NCI-H748 (cell line): ENCODE measurements at regions not wholly inside any gene's neighbourhood (a gene's known extent, or its start where the extent isn't known, plus 50 kb on each side); places are given as distances from the start of the nearest gene placed in this dataset.
A peak's percentile ranks its signal among the peaks of the same experiment; 100 is the strongest.

Experiments
- DNase-seq: peaks from one replicate; lab custom pipeline; 2025; ENCODE audit not compliant: unreplicated experiment; lab: John Stamatoyannopoulos, UW

DNA sequence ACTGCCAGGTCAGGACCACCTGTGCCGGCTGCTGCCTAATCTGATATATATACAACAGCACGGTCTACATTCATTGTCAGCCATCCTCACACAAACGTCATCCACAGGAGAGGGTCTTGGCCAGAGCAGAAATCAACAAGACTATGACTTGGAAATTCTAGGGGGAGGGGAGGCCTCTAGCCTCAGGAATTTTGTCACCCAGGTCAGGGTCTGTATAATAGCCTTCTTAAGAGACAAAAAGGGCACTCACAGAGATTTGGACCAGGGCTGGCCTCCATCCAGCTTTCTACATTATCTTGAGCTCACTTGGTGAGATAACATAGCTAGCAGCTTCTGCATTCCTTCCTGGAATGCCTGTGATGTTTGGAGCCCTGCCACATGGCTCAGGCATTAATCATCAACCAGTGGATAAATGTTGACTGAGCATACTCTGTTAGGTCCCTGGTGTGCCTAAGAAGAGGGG lies 50.4 kb upstream of the CTIF start:
- DNase-seq: no peak

DNA sequence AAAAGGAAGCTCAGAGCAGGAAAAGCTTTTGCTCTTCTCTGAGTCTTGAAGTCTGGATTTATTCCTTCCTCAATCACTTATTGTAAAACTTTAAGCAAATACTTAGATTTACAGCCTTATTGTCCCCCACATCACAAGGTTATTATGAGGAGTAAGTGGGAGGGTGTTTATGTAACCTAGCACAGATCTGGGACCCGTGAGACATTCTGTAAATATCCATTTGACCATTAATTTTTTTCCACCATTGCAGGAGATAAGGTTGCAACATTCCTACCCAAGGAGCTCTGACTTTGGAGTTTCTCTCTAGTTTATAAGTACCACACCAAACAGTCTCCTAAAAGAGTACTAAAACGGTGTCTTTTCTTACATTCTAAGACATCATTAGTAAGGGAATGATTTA lies 52.1 kb upstream of the CTIF start:
- DNase-seq: no peak

DNA sequence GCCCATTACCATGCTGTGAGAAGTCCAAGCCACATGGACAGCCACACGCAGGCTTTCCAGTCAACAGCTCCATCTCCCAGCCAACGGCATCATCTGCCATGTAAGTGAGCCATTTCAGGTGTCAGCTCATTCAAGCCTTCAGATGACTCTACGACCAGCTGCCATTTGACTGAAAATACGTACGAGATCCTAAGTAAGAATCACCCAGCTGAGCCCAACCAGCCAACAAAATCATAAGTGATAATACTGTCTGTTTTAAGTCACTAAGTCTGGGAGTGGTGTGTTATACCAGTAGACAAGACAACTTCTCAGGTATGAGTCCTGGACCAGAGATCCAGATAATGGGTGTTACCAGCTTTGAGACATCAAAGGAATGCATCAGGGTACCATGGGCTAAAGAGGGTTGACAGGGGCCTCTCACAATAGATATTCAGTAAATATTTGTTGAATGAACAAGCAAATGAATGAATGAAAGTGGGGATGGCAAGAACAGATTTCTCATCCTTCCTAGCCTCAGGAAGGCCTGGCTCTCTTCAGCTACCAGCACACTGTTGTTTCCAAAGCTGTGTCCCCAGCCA lies 52.9 kb upstream of the CTIF start:
- no peak for DNase-seq

DNA sequence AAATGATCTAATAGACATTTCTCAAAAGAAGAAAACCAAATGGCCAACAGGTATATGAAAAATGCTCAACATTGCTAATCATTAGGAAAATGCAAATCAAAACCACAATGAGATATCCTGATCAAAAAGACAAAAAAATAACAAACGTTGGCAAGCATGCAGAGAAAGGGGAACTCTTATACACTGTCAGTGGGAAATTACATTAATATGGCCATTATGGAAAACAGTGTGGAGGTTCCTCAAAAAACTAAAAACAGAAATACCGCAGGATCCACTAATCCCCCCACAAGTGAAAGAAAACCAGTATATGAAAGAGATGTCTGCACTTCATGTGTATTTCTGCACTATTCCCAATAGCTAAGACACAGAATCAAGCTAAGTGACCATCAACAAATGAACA lies 57.7 kb upstream of the CTIF start:
- DNase-seq: no peak

DNA sequence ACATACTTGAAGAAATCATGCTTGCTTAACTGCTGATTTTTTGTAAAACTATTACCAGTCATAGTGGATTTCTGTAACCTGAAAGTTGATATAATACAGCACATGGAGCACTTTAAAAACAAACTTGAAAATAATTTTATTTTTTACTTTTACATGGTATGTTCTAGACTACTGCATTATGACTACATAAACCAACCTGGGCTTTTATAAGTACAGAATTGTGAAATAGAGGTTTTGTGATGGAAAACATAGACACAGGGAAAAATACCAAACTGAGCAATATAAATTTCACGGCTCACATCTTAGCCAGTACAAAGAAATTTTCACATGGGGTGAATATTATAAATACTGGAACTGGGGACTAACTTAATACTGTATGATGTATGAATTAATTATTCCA lies 59.3 kb upstream of the CTIF start:
- no peak for DNase-seq

DNA sequence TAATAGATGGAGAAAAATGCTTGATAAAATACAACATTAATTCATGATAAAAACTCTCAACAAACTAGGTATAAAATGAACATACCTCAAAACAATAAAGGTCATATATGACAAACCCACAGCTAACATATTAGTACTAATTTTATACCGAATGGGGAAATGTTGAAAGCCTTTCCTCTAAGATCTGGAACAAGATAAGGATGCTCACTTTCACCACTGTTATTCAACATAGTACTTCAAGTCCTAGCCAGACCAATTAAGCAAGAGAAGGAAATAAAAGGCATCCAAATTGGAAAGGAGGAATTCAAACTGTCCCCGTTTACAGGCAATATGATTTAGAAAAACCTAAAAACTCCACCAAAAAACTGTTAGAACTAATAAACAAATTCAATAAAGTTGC lies 61.5 kb upstream of the CTIF start:
- DNase-seq: no peak

DNA sequence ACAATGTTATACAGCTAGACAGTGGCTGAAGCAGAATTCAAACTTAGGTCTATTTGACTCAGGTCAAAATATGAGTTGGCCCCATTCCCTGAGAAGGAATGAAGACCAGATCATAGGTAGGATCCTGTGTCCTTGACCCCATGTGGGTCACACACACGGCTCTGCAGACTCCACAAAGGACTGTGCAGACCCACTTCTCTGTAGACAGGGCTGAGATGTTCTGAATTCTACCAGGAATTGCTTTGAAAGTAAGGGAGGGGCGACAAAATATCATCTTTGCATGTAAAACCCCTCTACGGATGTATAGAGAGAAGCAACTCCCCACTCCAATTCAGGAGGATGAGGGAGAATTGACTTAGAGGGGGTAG lies 62.3 kb upstream of the CTIF start:
- no peak for DNase-seq

DNA sequence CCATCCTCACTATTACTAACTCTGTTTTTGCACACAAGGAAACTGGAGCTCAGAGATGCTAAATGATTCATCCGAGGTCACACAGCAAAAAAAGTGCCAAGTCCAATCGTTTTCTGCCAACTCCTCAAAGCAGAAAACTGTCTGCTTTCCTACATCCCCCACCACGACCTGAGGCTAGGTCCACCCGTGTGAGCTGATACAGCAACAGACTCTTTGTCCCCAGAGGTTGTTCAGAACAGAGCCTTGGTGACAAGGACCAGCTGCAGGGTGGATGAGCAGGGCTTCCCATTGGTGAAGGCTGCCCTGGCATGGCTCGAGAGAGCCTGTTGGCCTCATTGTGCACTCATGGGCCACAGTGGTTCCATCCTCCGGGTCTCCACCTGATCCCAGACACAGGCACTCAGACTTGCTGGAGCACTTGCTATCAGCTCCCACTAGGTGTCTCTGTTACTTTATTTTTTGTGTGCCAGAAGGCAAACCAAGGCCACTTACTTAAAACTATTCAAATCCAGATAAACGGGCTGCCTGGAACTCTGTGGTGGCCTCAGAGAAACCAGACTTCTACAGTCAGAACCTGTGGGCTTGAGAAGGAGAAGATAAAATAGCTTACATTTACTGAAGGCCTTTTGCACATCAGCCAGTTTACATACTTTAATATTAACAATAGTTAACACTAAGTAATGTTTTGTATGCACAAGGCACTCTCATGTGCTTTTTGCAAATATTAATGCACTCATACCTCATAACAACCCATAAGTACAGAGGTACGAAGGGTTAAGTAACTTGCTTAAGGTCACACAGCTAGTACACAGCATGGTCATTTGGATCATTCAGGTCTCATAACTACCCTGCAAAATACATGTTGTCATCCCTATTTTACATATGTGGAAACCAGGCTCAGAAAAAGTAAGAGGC lies 62.9 kb upstream of the CTIF start:
- peak; percentile 74 for DNase-seq

DNA sequence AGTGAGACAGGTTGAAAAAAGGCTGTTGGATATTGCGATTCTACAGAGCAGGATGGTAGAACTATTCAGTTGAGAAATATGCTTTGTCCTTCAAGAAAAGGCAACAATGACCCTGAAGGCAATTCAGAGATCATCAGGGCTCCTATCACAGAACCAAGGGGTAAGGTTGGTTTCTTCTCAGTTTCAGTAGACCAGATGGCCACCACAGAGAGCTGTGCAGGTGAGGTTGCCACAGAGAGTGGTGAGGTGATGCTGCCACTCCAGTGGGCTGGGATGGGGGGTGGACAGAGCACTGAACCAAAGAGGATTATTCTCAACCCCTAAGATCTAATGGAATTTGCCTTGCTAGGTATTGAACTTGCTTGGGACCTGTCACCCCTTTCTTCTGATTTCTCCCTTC lies 64.6 kb upstream of the ZBTB7C start:
- DNase-seq: no peak

DNA sequence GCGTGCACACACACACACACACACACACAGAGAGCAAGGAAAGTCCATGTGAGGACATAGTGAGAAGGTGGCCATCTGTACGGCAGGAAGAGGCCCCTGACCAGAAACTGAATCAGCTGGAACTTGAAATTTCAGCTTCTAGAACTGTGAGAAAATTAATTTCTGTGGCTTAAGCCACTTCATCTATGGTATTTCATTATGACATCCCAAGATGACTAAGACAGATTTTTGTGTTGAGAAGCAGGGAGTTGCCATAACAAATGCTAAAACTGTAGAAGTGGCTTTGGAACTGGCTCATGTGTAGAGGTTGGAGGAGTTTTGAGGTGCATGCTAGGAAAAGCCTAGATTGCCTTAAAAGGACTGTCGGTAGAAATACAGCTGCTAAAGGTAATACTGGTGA lies 63.4 kb upstream of the ZBTB7C start:
- DNase-seq: no peak

DNA sequence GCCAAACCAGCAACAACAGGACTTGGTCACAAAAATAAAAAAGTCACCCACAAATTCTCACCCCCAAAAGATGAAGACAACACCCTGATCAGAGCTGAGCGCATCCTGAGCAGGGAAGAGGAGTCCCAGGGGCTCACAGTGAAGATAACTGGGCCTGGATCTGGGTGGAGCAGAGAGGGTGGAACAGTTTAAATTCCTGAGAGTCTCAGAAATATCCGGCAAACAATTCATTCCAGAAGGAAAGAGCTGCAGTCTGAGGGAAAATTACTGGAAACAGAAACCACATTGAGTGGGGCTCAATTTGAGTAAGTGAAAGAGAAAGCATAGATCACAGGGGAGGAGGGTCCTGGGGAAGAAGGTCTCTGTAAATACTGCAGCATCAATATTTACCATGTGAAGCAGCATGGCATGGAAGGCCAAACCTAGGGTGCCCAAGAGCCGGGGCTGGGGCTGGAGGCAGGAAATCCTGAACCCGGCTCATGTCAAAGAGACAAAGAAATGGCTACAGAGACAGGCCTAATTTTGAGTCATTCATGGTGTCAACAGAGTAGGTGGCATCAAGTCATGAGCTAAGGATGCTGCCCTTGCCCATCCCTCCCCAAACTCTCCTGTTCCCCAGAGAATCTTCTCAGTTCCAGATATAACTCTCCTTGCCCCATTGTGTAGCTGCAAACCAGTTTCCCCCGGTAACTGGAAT lies 61.4 kb upstream of the ZBTB7C start:
- DNase-seq: no peak

DNA sequence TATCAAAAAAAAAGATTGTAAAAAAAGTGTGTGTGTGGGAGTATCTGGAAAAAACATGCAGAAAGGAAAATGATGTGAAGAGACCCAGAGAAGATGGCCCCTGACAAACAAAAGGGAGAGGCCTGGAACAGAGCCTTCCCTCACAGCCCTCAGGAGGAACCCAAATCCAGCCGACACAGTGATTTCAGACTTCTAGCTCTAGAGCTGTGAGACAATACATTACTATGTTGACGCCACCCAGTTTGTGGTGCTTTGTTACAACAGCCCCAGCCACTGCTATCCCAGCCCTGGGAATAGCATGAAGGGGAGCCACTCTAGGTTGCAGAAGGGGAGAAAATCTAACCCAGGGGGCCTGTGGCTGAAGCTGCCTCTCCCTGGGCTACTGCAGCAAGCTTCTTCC lies 59.0 kb upstream of the ZBTB7C start:
- no peak for DNase-seq

DNA sequence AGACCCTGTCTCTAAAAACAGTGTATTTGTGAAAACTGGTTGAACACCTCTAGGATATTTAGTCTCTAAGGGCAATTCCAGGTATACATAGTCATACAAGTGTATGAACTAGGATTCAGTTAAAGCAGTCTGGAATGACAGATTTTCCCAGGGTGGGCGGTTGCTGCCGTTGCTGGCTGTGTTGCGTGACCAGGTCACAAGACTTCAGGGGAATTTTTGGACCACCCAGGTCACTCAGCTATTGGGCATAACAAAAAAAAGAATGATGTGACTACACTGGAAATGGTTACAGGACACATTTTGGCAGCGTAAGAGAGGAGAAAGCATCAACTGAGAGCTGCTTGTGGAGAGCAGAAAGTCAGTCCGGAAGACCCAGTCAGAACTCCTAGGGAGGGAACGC lies 58.0 kb upstream of the ZBTB7C start:
- no peak for DNase-seq

DNA sequence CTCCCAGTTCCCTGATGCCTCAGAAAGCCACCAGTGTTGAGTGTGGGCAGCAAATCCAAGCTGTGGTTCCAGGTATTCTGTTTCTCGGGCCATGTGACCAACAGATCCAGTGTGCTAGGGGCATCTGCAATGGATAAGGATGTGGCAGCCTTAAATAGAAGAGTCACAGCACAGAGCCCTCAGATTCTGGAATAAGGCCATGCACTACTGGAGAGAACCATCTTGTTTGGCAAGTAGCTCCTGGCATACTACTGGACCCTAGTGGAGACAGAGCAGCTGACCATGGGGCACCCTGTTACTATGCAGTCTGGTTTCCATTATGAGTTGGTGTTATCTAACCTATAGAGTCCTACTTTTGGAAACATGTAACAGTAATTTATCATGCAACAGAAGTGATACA lies 53.3 kb upstream of the ZBTB7C start:
- DNase-seq: no peak

DNA sequence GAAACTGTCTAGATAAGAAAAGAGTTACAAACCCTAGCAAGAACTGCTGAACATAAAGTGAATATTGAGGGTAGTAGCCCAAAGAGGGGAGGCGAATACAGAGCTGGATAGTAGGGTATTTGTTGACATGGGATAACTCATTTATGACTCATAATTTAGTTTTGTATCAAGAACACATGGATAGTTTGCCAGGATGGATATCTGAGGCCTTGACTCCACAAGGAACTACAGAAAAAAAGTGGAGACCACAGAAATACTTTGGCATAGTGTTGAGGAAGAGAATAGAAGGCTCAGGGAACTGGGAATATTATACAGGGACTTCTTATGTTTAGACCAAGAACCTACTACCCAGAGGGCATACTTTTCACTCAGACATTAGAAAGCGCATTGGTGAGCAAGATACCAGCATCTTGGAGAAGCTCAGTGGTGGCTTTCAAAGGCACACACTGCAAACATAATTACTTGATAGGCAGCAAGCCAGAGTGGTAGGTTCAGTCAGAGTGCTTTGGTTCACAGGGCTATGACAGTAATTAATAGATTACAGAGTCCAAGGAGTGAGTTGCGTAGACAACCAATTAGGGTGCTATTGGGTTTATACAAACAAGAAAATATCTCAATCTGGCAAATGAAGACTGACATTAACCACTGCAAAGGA lies 51.9 kb upstream of the ZBTB7C start:
- DNase-seq: no peak

DNA sequence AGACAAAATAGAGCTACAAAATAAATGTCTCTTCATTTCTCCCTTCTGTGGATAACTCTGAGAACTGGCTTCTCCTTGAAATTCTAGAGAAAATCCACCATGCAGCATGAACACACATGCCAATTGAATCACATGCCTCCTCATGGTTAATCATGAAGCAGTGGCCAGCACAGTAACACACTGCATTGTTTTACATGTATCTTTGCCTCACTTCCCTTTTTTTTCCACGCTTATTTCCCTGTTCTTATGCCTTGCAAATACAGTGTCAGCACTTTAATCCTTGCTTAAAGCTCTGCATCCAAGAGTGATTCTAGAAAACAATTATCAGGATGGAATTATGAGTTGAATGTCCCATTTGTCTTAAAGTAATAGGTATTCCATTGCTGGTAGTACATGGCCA lies 50.3 kb upstream of the ZBTB7C start:
- DNase-seq: no peak

DNA sequence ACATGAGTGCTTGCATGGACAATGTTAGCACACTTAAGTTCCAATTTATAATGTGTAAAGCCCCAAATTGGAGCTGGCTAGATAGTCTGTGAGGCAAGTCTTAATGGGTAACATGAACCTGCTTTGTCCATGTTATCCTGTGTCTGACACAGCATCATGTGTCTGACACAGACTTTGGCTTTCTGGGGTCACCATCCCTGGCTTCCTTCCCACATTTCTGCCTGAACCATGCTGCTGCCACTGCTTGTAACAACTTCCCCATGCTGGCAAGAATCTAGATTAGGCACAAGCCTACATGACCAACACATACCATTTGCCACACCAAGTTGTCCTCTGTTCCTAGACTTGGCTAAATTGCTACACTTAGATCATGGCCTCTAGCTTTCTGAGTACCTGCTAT lies 49.8 kb upstream of the ZBTB7C start:
- DNase-seq: no peak
